GM23338 (cell line): ENCODE measurements at regions not wholly inside any gene's neighbourhood (a gene's known extent, or its start where the extent isn't known, plus 50 kb on each side); places are given as distances from the start of the nearest gene placed in this dataset.

Source experiments
- ATAC-seq: fragments of 200-7000 bp; cut with Tn5 transposase; 3 replicates; pipeline ENCODE4 v1.9.1; 2020
- DNase-seq: peaks from one replicate; pipeline ENCODE4 v3.0.0-alpha.2; 2015; ENCODE audit warnings: low spot score
- H2AFZ ChIP-seq: fragments of 200-600 bp; sonication (generic); 2 replicates; pipeline ENCODE4 v1.8.0; 2016; ENCODE audit warnings: antibody characterized with exemption, mild to moderate bottlenecking, moderate library complexity
- H3F3A ChIP-seq: fragments of 200-600 bp; sonication (generic); replicated peaks from 2 replicates; pipeline ENCODE4 v1.8.0; 2017; ENCODE audit warnings: antibody characterized with exemption, mixed run types, low read depth
- H3K27ac ChIP-seq: fragments of 200-600 bp; sonication (generic); 2 replicates; pipeline ENCODE4 v1.6.1; 2016; ENCODE audit warnings: low read depth
- H3K27me3 ChIP-seq: fragments of 200-600 bp; sonication (generic); 2 replicates; pipeline ENCODE4 v1.8.0; 2016; ENCODE audit warnings: mild to moderate bottlenecking, mixed run types, moderate library complexity; ENCODE audit not compliant: insufficient read depth
- H3K36me3 ChIP-seq: fragments of 200-600 bp; sonication (generic); 2 replicates; pipeline ENCODE4 v1.8.0; 2016; ENCODE audit warnings: mild to moderate bottlenecking; ENCODE audit not compliant: insufficient read depth
- H3K4me1 ChIP-seq: fragments of 200-600 bp; sonication (generic); 2 replicates; pipeline ENCODE4 v1.8.0; 2016; ENCODE audit warnings: mild to moderate bottlenecking, moderate library complexity; ENCODE audit not compliant: insufficient read depth
- H3K4me2 ChIP-seq: fragments of 200-600 bp; sonication (generic); 2 replicates; pipeline ENCODE4 v1.7.1; 2017; ENCODE audit warnings: mixed run types
- H3K4me3 ChIP-seq: fragments of 200-600 bp; sonication (generic); 2 replicates; pipeline ENCODE4 v1.6.1; 2016; ENCODE audit warnings: mixed run types
- H3K79me2 ChIP-seq: fragments of 200-600 bp; sonication (generic); replicated peaks from 2 replicates; pipeline ENCODE4 v1.8.0; 2017; ENCODE audit warnings: mild to moderate bottlenecking; ENCODE audit not compliant: insufficient read depth
- H3K9me2 ChIP-seq: fragments of 200-600 bp; sonication (generic); 2 replicates; pipeline ENCODE4 v1.8.0; 2017; ENCODE audit not compliant: insufficient read depth
- H4K20me1 ChIP-seq: fragments of 200-600 bp; sonication (generic); replicated peaks from 2 replicates; pipeline ENCODE4 v1.8.0; 2017; ENCODE audit warnings: mild to moderate bottlenecking; ENCODE audit not compliant: insufficient read depth
- H3K27ac Mint-ChIP-seq: 2 replicates; pipeline ENCODE4 v1.8.0; 2020; ENCODE audit warnings: inconsistent platforms, mild to moderate bottlenecking, moderate library complexity, mixed read lengths
- H3K27me3 Mint-ChIP-seq: 3 replicates; pipeline ENCODE4 v1.8.0; 2022; ENCODE audit warnings: low read depth, mild to moderate bottlenecking, moderate library complexity, mixed read lengths, inconsistent platforms; ENCODE audit not compliant: insufficient read depth, poor library complexity
- H3K36me3 Mint-ChIP-seq: 3 replicates; pipeline ENCODE4 v1.8.0; 2021; ENCODE audit warnings: low read depth, mild to moderate bottlenecking, inconsistent platforms, moderate library complexity, mixed read lengths
- H3K4me1 Mint-ChIP-seq: 3 replicates; pipeline ENCODE4 v1.8.0; 2020; ENCODE audit warnings: mild to moderate bottlenecking, inconsistent platforms, mixed read lengths
- H3K4me3 Mint-ChIP-seq: 3 replicates; pipeline ENCODE4 v1.8.0; 2021; ENCODE audit warnings: moderate library complexity, mild to moderate bottlenecking, inconsistent platforms, mixed read lengths
- H3K9me3 Mint-ChIP-seq: 3 replicates; pipeline ENCODE4 v1.8.0; 2020; ENCODE audit warnings: moderate library complexity, mild to moderate bottlenecking, inconsistent platforms, mixed read lengths
- CREB1 ChIP-seq: fragments of 250-450 bp; sonication (Bioruptor Pico); IDR thresholded peaks from 2 replicates; pipeline ENCODE4 v1.5.0; 2020; ENCODE audit warnings: low read depth, mild to moderate bottlenecking, moderate library complexity
- CTCF ChIP-seq, 2 experiments: fragments of 200-600 bp in 1 of 2; sonication (generic) in 1 of 2; conservative IDR thresholded peaks; 2 replicates each; pipeline versions ENCODE4 v1.5.1 to v1.6.1; 2016 to 2017; ENCODE audit warnings: antibody characterized with exemption in 2 of 2, low read depth in 2 of 2, mild to moderate bottlenecking in 2 of 2, moderate library complexity in 1 of 2
- EZH2 ChIP-seq: fragments of 200-600 bp; sonication (generic); IDR thresholded peaks from one replicate; pipeline ENCODE4 v1.8.0; 2017; ENCODE audit warnings: antibody characterized with exemption, mild to moderate bottlenecking, low read depth; ENCODE audit not compliant: unreplicated experiment
- JUNB ChIP-seq: IDR thresholded peaks from one replicate; pipeline ENCODE4 v1.6.1; 2016; ENCODE audit warnings: antibody characterized with exemption; ENCODE audit not compliant: unreplicated experiment
- NANOG ChIP-seq: IDR thresholded peaks from 2 replicates; pipeline ENCODE4 v1.6.1; 2016; ENCODE audit warnings: antibody characterized with exemption, borderline replicate concordance
- STAT1 ChIP-seq: IDR thresholded peaks from one replicate; pipeline ENCODE4 v1.6.1; 2016; ENCODE audit warnings: antibody characterized with exemption; ENCODE audit not compliant: unreplicated experiment
- ZNF114 ChIP-seq: fragments of 250-450 bp; sonication (Bioruptor Pico); IDR thresholded peaks from 2 replicates; pipeline ENCODE4 v1.5.0; 2020; ENCODE audit warnings: mild to moderate bottlenecking, moderate library complexity
- ZNF331 ChIP-seq: fragments of 250-450 bp; sonication (Bioruptor Pico); IDR thresholded peaks from 2 replicates; pipeline ENCODE4 v1.5.0; 2020; ENCODE audit warnings: low read depth, mild to moderate bottlenecking, moderate library complexity
- ZNF462 ChIP-seq: fragments of 250-450 bp; sonication (Bioruptor Pico); IDR thresholded peaks from 2 replicates; pipeline ENCODE4 v1.5.0; 2020; ENCODE audit warnings: mild to moderate bottlenecking, moderate library complexity
- TF ChIP-seq, protein P1 (sequence below): IDR thresholded peaks from one replicate; pipeline ENCODE4 v1.6.1; 2018; ENCODE audit warnings: antibody characterized with exemption; ENCODE audit not compliant: unreplicated experiment
- TF ChIP-seq, protein P2 (sequence below): IDR thresholded peaks from 2 replicates; pipeline ENCODE4 v1.6.1; 2016; ENCODE audit warnings: antibody characterized with exemption

GRCh38 chr13:33379608-33380007 lies 94.1 kb upstream of the STARD13 start (continued):
- TF ChIP-seq, protein P1, sequence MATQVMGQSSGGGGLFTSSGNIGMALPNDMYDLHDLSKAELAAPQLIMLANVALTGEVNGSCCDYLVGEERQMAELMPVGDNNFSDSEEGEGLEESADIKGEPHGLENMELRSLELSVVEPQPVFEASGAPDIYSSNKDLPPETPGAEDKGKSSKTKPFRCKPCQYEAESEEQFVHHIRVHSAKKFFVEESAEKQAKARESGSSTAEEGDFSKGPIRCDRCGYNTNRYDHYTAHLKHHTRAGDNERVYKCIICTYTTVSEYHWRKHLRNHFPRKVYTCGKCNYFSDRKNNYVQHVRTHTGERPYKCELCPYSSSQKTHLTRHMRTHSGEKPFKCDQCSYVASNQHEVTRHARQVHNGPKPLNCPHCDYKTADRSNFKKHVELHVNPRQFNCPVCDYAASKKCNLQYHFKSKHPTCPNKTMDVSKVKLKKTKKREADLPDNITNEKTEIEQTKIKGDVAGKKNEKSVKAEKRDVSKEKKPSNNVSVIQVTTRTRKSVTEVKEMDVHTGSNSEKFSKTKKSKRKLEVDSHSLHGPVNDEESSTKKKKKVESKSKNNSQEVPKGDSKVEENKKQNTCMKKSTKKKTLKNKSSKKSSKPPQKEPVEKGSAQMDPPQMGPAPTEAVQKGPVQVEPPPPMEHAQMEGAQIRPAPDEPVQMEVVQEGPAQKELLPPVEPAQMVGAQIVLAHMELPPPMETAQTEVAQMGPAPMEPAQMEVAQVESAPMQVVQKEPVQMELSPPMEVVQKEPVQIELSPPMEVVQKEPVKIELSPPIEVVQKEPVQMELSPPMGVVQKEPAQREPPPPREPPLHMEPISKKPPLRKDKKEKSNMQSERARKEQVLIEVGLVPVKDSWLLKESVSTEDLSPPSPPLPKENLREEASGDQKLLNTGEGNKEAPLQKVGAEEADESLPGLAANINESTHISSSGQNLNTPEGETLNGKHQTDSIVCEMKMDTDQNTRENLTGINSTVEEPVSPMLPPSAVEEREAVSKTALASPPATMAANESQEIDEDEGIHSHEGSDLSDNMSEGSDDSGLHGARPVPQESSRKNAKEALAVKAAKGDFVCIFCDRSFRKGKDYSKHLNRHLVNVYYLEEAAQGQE, result no peak

GRCh38 chr13:33380487-33381079 lies 95.0 kb upstream of the STARD13 start:
- H3K27ac Mint-ChIP-seq, result peak overlapping the region; percentile 40; the same call in 1 of the 2 replicates
- peaks cover 20% of the 10 kb centered on the region for H3K4me1 Mint-ChIP-seq
- Histone ChIP-seq H3K4me1 (peaks cover 5% of the 10 kb centered on the region; the same call in 1 of the 2 replicates), H3K9me2 (no peaks in the 10 kb centered on the region), H3K79me2 (no peaks in the 10 kb centered on the region), H3K36me3 (no peaks in the 10 kb centered on the region), H3F3A (no peaks in the 10 kb centered on the region), H3K4me2 (no peak overlapping the region), H3K27ac (no peak overlapping the region), H4K20me1 (no peaks in the 10 kb centered on the region), H2AFZ (no peak overlapping the region), H3K4me3 (no peak overlapping the region), H3K27me3 (no peaks in the 10 kb centered on the region)
- ATAC-seq, result no peak; the same call in 2 of the 3 replicates
- H3K27me3 Mint-ChIP-seq, result peaks cover 2% of the 10 kb centered on the region
- H3K4me3 Mint-ChIP-seq, result no peak overlapping the region
- no peaks in the 10 kb centered on the region; the same call in 2 of the 3 replicates for H3K9me3 Mint-ChIP-seq
- DNase-seq, result peak; percentile 7
- no peaks in the 10 kb centered on the region for H3K36me3 Mint-ChIP-seq
- TF ChIP-seq ZNF331 (CRISPR knock-in tag), result no peak
- no peak for TF ChIP-seq STAT1
- TF ChIP-seq EZH2, result no peak
- TF ChIP-seq, protein P2, sequence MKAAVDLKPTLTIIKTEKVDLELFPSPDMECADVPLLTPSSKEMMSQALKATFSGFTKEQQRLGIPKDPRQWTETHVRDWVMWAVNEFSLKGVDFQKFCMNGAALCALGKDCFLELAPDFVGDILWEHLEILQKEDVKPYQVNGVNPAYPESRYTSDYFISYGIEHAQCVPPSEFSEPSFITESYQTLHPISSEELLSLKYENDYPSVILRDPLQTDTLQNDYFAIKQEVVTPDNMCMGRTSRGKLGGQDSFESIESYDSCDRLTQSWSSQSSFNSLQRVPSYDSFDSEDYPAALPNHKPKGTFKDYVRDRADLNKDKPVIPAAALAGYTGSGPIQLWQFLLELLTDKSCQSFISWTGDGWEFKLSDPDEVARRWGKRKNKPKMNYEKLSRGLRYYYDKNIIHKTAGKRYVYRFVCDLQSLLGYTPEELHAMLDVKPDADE, result no peak
- TF ChIP-seq NANOG, result no peak
- no peak for TF ChIP-seq CTCF (conservative IDR thresholded peaks at IDR 0.05; ENCODE audit: low read depth in 2 of 2)
- TF ChIP-seq CREB1 (CRISPR knock-in tag), result no peak
- no peak for TF ChIP-seq ZNF114 (CRISPR knock-in tag)
- TF ChIP-seq ZNF462 (CRISPR knock-in tag), result no peak
- no peak for TF ChIP-seq JUNB
